Testis (tissue), 2 donors: ENCODE measurements at regions not wholly inside any gene's neighbourhood (a gene's known extent, or its start where the extent isn't known, plus 50 kb on each side); places are given as distances from the start of the nearest gene placed in this dataset.

Source experiments
- DNase-seq: peaks from one replicate; pipeline ENCODE4 v3.0.0-alpha.2; 2019
- H3K27ac ChIP-seq, 2 donors: fragments of 200-600 bp; sonication (generic); one replicate each; pipeline ENCODE4 v1.5.1; 2019
- H3K27me3 ChIP-seq: fragments of 200-600 bp; sonication (generic); one replicate; pipeline ENCODE4 v1.5.1; 2019
- H3K36me3 ChIP-seq: fragments of 200-600 bp; sonication (generic); one replicate; pipeline ENCODE4 v1.5.1; 2017; ENCODE audit warnings: low read depth; ENCODE audit errors: missing control alignments
- H3K4me1 ChIP-seq: fragments of 200-600 bp; sonication (generic); one replicate; pipeline ENCODE4 v1.5.1; 2019
- H3K4me3 ChIP-seq, 2 donors: fragments of 200-600 bp; sonication (generic); one replicate each; pipeline ENCODE4 v1.5.1; 2017 to 2019
- H3K9me3 ChIP-seq: fragments of 200-600 bp; sonication (generic); one replicate; pipeline ENCODE4 v1.5.1; 2017
- CTCF ChIP-seq, 3 experiments: fragments of 450-650 bp in 2 of 3; fragments of 200-600 bp in 1 of 3; sonication (generic) in 1 of 3; IDR thresholded peaks; one replicate each; pipeline ENCODE4 v1.5.1; 2016 to 2019; ENCODE audit warnings: antibody characterized with exemption in 3 of 3, mild to moderate bottlenecking in 2 of 3, moderate library complexity in 1 of 3
- POLR2A ChIP-seq: fragments of 450-650 bp; IDR thresholded peaks from one replicate; pipeline ENCODE4 v1.6.1; 2017; ENCODE audit warnings: antibody characterized with exemption, mild to moderate bottlenecking, moderate library complexity
- WGBS, 2 donors: methylation state at CpG; one replicate each; pipeline ENCODE4 v1.1.5; 2018; 5-methylcytosine and 5-hydroxymethylcytosine counted together
- intact Hi-C: fragments of 100-400 bp; cut with DNase I; formaldehyde crosslinking; loops from one replicate; pipeline ENCODE4 v1.15.1; 2023; ENCODE audit warnings: low total_unique reads

GRCh38 chr6:113203715-113204110 lies 653.4 kb upstream of the MARCKS start:
- TF ChIP-seq POLR2A, result no peak
- no peak for TF ChIP-seq CTCF (IDR thresholded peaks at IDR 0.05)
- intact Hi-C loops, result no loop called here
- Histone ChIP-seq H3K4me1 (no peaks in the 10 kb centered on the region), H3K27me3 (no peaks in the 10 kb centered on the region), H3K27ac (no peak overlapping the region), H3K36me3 (no peaks in the 10 kb centered on the region), H3K4me3 (no peak overlapping the region), H3K9me3 (no peaks in the 10 kb centered on the region)
- WGBS, 2 donors, result 88 to 96% methylated on average over 4 of the region's 4 CpGs
- DNase-seq, result no peak

- intact Hi-C loops, result no loop called here
- 81 to 94% methylated on average over 1 of the region's 1 CpG for WGBS, 2 donors
- TF ChIP-seq POLR2A, result no peak
- TF ChIP-seq CTCF (IDR thresholded peaks at IDR 0.05), result no peak
- no peak overlapping the region for H3K4me3 ChIP-seq
- no peaks in the 10 kb centered on the region for H3K4me1 ChIP-seq
- no peak for DNase-seq
- no peaks in the 10 kb centered on the region for H3K36me3 ChIP-seq
- H3K9me3 ChIP-seq, result no peaks in the 10 kb centered on the region
- H3K27me3 ChIP-seq, result no peaks in the 10 kb centered on the region
- no peak overlapping the region for H3K27ac ChIP-seq
Measured at GRCh38 chr6:113205553-113205952, 651.6 kb upstream of the MARCKS start.

GRCh38 chr6:113208726-113209125 lies 648.4 kb upstream of the MARCKS start:
- TF ChIP-seq CTCF (IDR thresholded peaks at IDR 0.05), result no peak
- no peak for TF ChIP-seq POLR2A
- DNase-seq, result no peak
- WGBS, 2 donors, result 81 to 84% methylated on average over 2 of the region's 2 CpGs

GRCh38 chr6:113209315-113209714 lies 647.8 kb upstream of the MARCKS start:
- WGBS, 2 donors, result 55 to 60% methylated on average over 5 of the region's 5 CpGs
- intact Hi-C loops, result no loop called here
- no peak for DNase-seq
- TF ChIP-seq POLR2A, result no peak
- no peaks in the 10 kb centered on the region for H3K27me3 ChIP-seq
- no peaks in the 10 kb centered on the region for H3K36me3 ChIP-seq
- no peak overlapping the region for H3K27ac ChIP-seq
- H3K9me3 ChIP-seq, result no peaks in the 10 kb centered on the region
- H3K4me3 ChIP-seq, result no peak overlapping the region
- H3K4me1 ChIP-seq, result no peaks in the 10 kb centered on the region

More at GRCh38 chr6:113208726-113209125, 648.4 kb upstream of the MARCKS start:
- no peak overlapping the region for H3K27ac ChIP-seq
- no peaks in the 10 kb centered on the region for H3K9me3 ChIP-seq
- no peak overlapping the region for H3K4me3 ChIP-seq
- no peaks in the 10 kb centered on the region for H3K27me3 ChIP-seq
- intact Hi-C loops, result no loop called here
- H3K4me1 ChIP-seq, result no peaks in the 10 kb centered on the region
- H3K36me3 ChIP-seq, result no peaks in the 10 kb centered on the region

- H3K27me3 ChIP-seq, result no peaks in the 10 kb centered on the region
- TF ChIP-seq CTCF (IDR thresholded peaks at IDR 0.05), result no peak
- no peak for TF ChIP-seq POLR2A
- no peaks in the 10 kb centered on the region for H3K36me3 ChIP-seq
- no peaks in the 10 kb centered on the region for H3K4me1 ChIP-seq
- no peak for DNase-seq
- no peaks in the 10 kb centered on the region for H3K9me3 ChIP-seq
- H3K4me3 ChIP-seq, result no peak overlapping the region
- intact Hi-C loops, result no loop called here
- no peak overlapping the region for H3K27ac ChIP-seq
Measured at GRCh38 chr6:113211170-113211569, 646.0 kb upstream of the MARCKS start.
